Small intestine (tissue), 7 donors: ENCODE measurements at regions not wholly inside any gene's neighbourhood (a gene's known extent, or its start where the extent isn't known, plus 50 kb on each side); places are given as distances from the start of the nearest gene placed in this dataset.
"Not testable (repeated sequence)": the region's sequence is repeated elsewhere in the genome, so short reads cannot be mapped to it uniquely, and the experiment has no call there.

Experiments
- DNase-seq, 2 donors: peaks; one replicate each; pipeline versions ENCODE4 v3.0.0 to v3.0.0-alpha.2; 2013
- FAIRE-seq: peaks from 2 replicates; lab custom pipeline; 2012; peaks lifted over from hg19 to GRCh38; lab: Jason Lieb, UNC
- H3K27ac ChIP-seq, 3 donors: one replicate each; pipeline ENCODE4 v1.5.1; 2013; ENCODE audit warnings: low read length in 2 of 3, mild to moderate bottlenecking in 2 of 3, control low read depth in 1 of 3, inconsistent platforms in 1 of 3, low read depth in 1 of 3, moderate library complexity in 1 of 3
- H3K27me3 ChIP-seq, 3 donors: one replicate each; pipeline ENCODE4 v1.6.1; 2013; ENCODE audit warnings: low read length in 3 of 3, inconsistent platforms in 1 of 3; ENCODE audit not compliant: control insufficient read depth in 3 of 3, insufficient read depth in 3 of 3
- H3K36me3 ChIP-seq, 3 donors: one replicate each; pipeline ENCODE4 v1.6.1; 2013; ENCODE audit warnings: low read length in 3 of 3, inconsistent platforms in 1 of 3, low read depth in 1 of 3, mild to moderate bottlenecking in 1 of 3, moderate library complexity in 1 of 3; ENCODE audit not compliant: control insufficient read depth in 3 of 3, insufficient read depth in 2 of 3
- H3K4me1 ChIP-seq, 3 donors: one replicate each; pipeline ENCODE4 v1.6.1; 2013; ENCODE audit warnings: low read length in 2 of 3, inconsistent platforms in 1 of 3, low read depth in 1 of 3, mild to moderate bottlenecking in 1 of 3, moderate library complexity in 1 of 3; ENCODE audit not compliant: control insufficient read depth in 3 of 3, insufficient read depth in 2 of 3
- H3K4me3 ChIP-seq, 3 donors: one replicate each; pipeline ENCODE4 v1.5.1; 2013; ENCODE audit warnings: low read length in 3 of 3, control low read depth in 1 of 3, inconsistent platforms in 1 of 3, low read depth in 1 of 3, mild to moderate bottlenecking in 1 of 3, moderate library complexity in 1 of 3
- H3K9me3 ChIP-seq, 2 donors: one replicate each; pipeline ENCODE4 v1.6.1; 2013; ENCODE audit warnings: low read depth in 1 of 2, low read length in 1 of 2; ENCODE audit not compliant: control insufficient read depth in 2 of 2, insufficient read depth in 1 of 2
- WGBS, 3 donors: extraction: QIAGEN DNeasy Blood & Tissue Kit; methylation state at CpG; one replicate each; pipeline ENCODE4 v1.1.7; 2013; 5-methylcytosine and 5-hydroxymethylcytosine counted together
- donor health status: healthy with polysubstance abuse.
- donor health status: control.
- donor health status: control.
- donor health status: Bipolar disorder and iron deficiency.
- donor health status: healthy.

DNA sequence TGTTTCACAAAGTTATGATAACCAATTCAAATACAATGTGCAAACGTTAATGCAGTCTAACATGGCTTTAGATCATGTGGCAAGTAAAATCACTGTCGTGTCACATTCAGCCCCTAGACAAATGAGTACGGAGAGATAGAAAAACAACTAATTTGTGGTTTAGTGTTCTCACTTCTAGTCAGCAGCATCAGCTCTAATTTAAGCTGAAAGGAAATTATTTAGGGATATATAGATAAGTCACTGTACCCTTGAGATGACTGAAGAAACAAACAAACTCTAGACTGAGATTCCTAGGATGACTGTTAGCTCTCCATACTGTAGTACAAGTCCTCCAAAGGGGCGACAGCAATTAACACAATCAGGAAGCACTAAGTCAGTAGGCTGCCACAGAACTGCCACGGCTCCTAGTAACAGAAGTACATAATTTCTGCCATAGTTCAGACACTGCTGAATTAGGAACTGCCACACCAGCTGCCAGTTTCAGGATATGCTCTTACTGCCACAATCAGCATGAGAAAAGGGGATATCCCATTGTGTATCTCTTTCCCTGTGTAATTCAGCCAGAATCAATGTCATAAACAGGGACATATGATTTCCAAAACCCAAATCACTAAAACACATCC is 150.4 kb upstream of the NEGR1 start:
- WGBS, 3 donors: 60 to 69% (median 64%) methylated on average over 5 of the region's 5 CpGs
- Histone ChIP-seq H3K4me3 (no peak overlapping the region), H3K27me3 (no peaks in the 10 kb centered on the region), H3K9me3 (no peaks in the 10 kb centered on the region), H3K36me3 (no peaks in the 10 kb centered on the region), H3K4me1 (no peaks in the 10 kb centered on the region), H3K27ac (no peak overlapping the region)
- no peak for FAIRE-seq
- no peak for DNase-seq

DNA sequence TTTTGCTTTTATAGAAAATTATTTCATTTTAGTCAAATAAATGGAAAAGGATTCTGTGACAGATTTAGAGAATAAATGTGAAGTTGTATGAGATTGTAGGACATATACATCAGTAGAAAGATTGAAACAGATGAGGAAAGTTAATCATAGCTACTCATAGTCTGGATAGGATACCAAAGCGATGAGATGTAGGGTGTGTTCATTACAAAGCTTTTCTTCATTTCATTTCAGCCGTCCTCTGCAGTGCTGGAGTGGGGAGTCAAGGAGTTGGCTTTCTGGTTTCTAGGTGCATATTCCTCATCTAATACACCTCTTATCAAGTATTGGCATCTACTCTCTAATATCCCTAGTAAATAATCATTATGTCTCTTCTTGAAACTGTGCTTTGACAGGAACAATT is 149.5 kb upstream of the NEGR1 start:
- no peak for FAIRE-seq
- Histone ChIP-seq H3K27me3 (no peaks in the 10 kb centered on the region), H3K4me3 (no peak overlapping the region), H3K36me3 (no peaks in the 10 kb centered on the region), H3K4me1 (no peaks in the 10 kb centered on the region), H3K9me3 (no peaks in the 10 kb centered on the region), H3K27ac (no peak overlapping the region)
- 79 to 86% (median 80%) methylated on average over 2 of the region's 2 CpGs for WGBS, 3 donors
- no peak for DNase-seq

DNA sequence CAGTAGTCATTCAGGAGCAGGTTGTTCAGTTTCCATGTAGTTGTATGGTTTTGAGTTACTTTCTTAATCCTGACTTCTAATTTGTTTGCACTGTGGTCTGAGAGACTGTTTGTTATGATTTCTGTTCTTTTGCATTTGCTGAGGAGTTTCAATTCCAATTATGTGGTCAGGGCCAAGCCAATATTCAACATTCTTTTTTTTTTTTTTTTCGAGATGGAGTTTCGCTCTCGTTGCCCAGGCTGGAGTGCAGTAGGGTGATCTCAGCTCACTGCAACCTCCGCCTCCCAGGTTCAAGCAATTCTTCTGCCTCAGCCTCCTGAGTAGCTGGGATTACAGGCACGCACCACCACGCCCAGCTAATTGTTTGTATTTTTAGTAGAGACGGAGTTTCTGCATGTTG is 145.9 kb upstream of the NEGR1 start:
- not testable (repeated sequence) for H3K36me3 ChIP-seq, H3K27ac ChIP-seq, H3K9me3 ChIP-seq, H3K27me3 ChIP-seq, FAIRE-seq, H3K4me3 ChIP-seq, H3K4me1 ChIP-seq, DNase-seq
- WGBS, 3 donors: 91 to 94% (median 93%) methylated on average over 7 of the region's 7 CpGs

DNA sequence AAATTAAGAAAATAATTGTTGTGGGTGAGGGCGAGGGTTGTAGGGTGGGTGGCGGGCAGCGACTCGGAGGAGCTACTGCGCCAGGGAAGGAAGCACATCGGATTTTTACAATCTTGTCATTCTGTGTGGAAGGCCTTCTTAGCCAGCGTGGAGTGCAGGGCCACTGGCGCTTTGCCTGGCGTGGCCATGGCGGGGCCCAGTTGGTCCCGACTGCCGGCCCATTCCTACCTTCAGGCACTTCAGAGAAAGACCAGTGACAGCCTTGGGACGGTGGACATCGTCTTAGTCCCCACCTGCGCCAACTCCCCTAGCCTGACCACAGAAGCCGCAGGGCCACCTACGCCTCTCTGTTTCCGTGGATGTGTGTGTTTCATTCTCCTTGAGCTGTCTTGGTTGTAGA is 136.9 kb upstream of the NEGR1 start:
- H3K27ac ChIP-seq: no peak overlapping the region
- FAIRE-seq (no peak), DNase-seq (no peak)
- no peaks in the 10 kb centered on the region for H3K4me1 ChIP-seq
- no peak overlapping the region for H3K4me3 ChIP-seq
- H3K36me3 ChIP-seq: no peaks in the 10 kb centered on the region
- peaks cover 0 to 8% of the 10 kb centered on the region in 2 donors for H3K9me3 ChIP-seq
- H3K27me3 ChIP-seq: no peaks in the 10 kb centered on the region
- 93 to 94% (median 94%) methylated on average over 18 of the region's 18 CpGs for WGBS, 3 donors

DNA sequence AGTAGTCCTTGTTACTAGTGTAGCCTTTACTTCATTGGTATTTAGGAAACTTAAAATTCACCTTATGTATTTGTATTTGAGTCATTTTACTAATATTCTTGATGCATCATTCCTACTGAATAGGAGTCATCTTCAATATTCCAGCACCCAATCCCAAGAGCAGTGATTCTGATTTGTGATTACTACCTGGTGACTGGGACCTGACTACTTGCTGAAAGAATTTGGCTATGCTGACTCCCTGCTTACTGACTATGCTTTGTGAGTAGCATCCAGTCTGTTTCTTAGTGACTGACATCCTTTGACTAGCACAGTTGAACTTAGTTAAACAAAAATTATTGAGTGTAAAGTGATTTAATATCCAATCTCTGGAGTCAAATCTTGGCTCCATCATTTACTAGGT is 129.9 kb upstream of the NEGR1 start:
- no peak overlapping the region for H3K27ac ChIP-seq
- no peak for FAIRE-seq
- DNase-seq: no peak
- H3K4me1 ChIP-seq: no peaks in the 10 kb centered on the region
- H3K9me3 ChIP-seq: no peaks in the 10 kb centered on the region
- no peak overlapping the region for H3K4me3 ChIP-seq
- no peaks in the 10 kb centered on the region for H3K27me3 ChIP-seq
- no peaks in the 10 kb centered on the region for H3K36me3 ChIP-seq

DNA sequence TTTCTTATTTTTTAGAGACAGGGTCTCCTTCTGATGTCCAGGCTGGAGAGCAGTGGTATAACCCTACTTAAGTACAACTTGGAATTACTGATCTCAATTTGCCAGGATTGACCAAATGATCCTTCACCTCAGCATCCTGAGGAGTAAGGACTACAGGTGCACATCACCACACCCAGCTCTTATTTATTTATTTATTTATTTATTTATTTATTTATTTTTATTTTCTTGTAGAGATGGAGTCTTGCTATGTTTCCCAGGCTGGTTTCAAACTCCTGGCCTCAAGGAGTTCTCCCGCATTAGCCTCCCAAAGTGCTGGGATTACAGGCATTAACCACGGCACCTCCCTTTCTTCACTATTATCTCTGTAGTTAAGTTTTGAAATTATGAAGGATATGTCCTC is 117.5 kb upstream of the NEGR1 start:
- no peaks in the 10 kb centered on the region for H3K27me3 ChIP-seq
- H3K4me3 ChIP-seq: no peak overlapping the region
- WGBS, 3 donors: 92 to 98% (median 95%) methylated on average over 2 of the region's 2 CpGs
- no peaks in the 10 kb centered on the region for H3K9me3 ChIP-seq
- FAIRE-seq (no peak), DNase-seq (no peak)
- H3K4me1 ChIP-seq: no peaks in the 10 kb centered on the region
- H3K27ac ChIP-seq: no peak overlapping the region
- H3K36me3 ChIP-seq: no peaks in the 10 kb centered on the region

DNA sequence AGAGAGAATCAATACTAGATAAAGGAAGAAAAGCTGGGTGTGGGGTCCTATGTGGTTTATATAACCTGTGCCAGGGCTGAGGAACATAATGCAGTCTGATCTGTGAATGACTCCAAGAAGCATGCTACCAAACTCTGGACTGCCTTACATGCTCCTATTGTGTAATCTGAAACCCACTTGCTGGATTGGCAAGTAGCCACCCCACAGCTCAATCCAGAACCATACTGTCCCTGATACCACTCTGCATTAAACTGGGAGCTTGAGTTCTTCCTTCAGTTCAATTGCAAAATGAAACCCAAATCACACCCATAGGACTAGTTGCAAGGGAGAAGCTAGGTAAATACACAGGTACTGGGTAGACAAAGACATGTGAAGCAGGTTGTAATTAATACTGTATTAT is 115.4 kb upstream of the NEGR1 start:
- H3K27me3 ChIP-seq: no peaks in the 10 kb centered on the region
- FAIRE-seq: no peak
- no peaks in the 10 kb centered on the region for H3K9me3 ChIP-seq
- H3K4me1 ChIP-seq: no peaks in the 10 kb centered on the region
- peak in 1 of 2 donors; percentile 1 for DNase-seq
- no peaks in the 10 kb centered on the region for H3K36me3 ChIP-seq
- H3K27ac ChIP-seq: no peak overlapping the region
- no peak overlapping the region for H3K4me3 ChIP-seq

DNA sequence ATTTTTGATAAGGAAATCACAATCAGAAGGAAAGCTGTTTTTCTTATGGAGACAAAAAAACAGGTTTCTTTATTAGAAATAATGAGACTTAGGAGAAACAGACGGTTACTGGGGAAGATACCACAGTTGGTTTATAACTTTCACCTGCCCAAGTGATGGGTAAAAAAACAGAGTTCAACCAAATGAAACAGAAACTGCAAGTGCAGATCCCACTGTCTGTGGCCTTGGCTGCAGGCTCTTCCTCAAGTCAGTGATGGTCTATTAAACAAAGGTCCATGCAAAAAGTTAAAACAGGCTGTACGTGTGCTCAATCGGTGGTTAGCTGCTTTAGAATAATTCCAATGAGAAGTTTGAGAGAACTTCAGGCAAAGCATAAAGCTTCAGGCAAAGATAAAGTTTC is 112.1 kb upstream of the NEGR1 start:
- Histone ChIP-seq H3K4me1 (no peaks in the 10 kb centered on the region), H3K36me3 (no peaks in the 10 kb centered on the region), H3K27ac (no peak overlapping the region), H3K4me3 (no peak overlapping the region), H3K27me3 (no peaks in the 10 kb centered on the region), H3K9me3 (no peaks in the 10 kb centered on the region)
- 52 to 63% (median 61%) methylated on average over 3 of the region's 3 CpGs for WGBS, 3 donors
- no peak for DNase-seq
- no peak for FAIRE-seq

DNA sequence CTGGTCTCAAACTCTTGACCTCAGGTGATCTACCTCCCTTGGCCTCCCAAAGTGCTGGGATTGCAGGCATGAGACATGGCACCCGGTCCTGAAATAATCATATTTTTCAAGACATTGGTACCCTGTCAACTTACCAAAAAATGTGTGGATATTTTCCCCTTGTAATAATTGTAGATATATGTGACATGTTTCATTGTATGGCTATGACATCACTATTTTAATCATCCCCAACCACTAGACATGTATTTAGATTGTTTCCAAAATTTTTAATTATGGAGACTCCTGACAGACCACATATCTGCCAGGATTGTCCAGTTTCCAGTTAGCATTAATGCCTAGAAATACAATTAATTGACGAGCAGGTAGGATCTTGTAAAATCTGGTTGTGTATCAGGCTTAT is 96.7 kb upstream of the NEGR1 start:
- Histone ChIP-seq H3K36me3 (no peaks in the 10 kb centered on the region), H3K9me3 (no peaks in the 10 kb centered on the region), H3K27me3 (no peaks in the 10 kb centered on the region), H3K4me1 (no peaks in the 10 kb centered on the region), H3K27ac (no peak overlapping the region), H3K4me3 (no peak overlapping the region)
- DNase-seq: no peak
- 74 to 88% (median 86%) methylated on average over 2 of the region's 2 CpGs for WGBS, 3 donors
- no peak for FAIRE-seq
